HEK293 (cell line): ENCODE measurements at regions not wholly inside any gene's neighbourhood (a gene's known extent, or its start where the extent isn't known, plus 50 kb on each side); places are given as distances from the start of the nearest gene placed in this dataset.

Experiments
- CTCF ChIA-PET: fragments of 350-600 bp; formaldehyde crosslinking; extraction: SDS; loops from one replicate; lab custom pipeline; 2021; ENCODE audit warnings: antibody characterized with exemption; lab: Yijun Ruan, JAX
- POLR2A ChIA-PET: fragments of 300-600 bp; formaldehyde crosslinking; extraction: SDS; loops from one replicate; lab custom pipeline; 2020; ENCODE audit warnings: antibody characterized with exemption, inconsistent platforms; lab: Yijun Ruan, JAX
- H3K27ac ChIP-seq: fragments of 200-500 bp; sonication (Bioruptor generic); 2 replicates; pipeline ENCODE4 v1.5.1; 2014; ENCODE audit warnings: low read depth, low read length, control low read depth, inconsistent platforms; ENCODE audit errors: extremely low read depth
- H3K36me3 ChIP-seq, 2 experiments: fragments of 200-500 bp in 1 of 2; sonication (Bioruptor generic) in 1 of 2; 1 replicate in 1 of 2; 2 replicates in 1 of 2; pipeline ENCODE4 v1.5.1; 2014 to 2017; ENCODE audit warnings: inconsistent platforms in 2 of 2, low read length in 2 of 2; ENCODE audit not compliant: control insufficient read depth in 2 of 2, insufficient read depth in 1 of 2
- H3K4me1 ChIP-seq: fragments of 200-500 bp; sonication (Bioruptor generic); 2 replicates; pipeline ENCODE4 v1.5.1; 2014; ENCODE audit warnings: mild to moderate bottlenecking, low read length, inconsistent platforms; ENCODE audit not compliant: control insufficient read depth, insufficient read depth
- H3K4me3 ChIP-seq: 2 replicates; pipeline ENCODE4 v1.5.1; 2011; ENCODE audit warnings: low read depth, mild to moderate bottlenecking, control low read depth, low read length, moderate library complexity
- H3K9me3 ChIP-seq: fragments of 200-500 bp; sonication (Bioruptor generic); 2 replicates; pipeline ENCODE4 v1.5.1; 2014; ENCODE audit warnings: low read depth, low read length, inconsistent platforms; ENCODE audit not compliant: control insufficient read depth, insufficient read depth
- GFI1B ChIP-seq: fragments of 450-650 bp; formaldehyde crosslinking; IDR thresholded peaks from 2 replicates; pipeline ENCODE4 v1.5.1; 2016; ENCODE audit warnings: missing biosample characterization, missing genetic modification characterization
- GLIS1 ChIP-seq: fragments of 450-650 bp; formaldehyde crosslinking; IDR thresholded peaks from 2 replicates; pipeline ENCODE4 v1.5.1; 2016; ENCODE audit warnings: missing biosample characterization, missing genetic modification characterization
- HOXA7 ChIP-seq: sonication (generic); formaldehyde crosslinking; IDR thresholded peaks from 2 replicates; pipeline ENCODE4 v1.8.1; 2022; ENCODE audit warnings: missing genetic modification reagents, borderline replicate concordance
- IKZF3 ChIP-seq: fragments of 450-650 bp; IDR thresholded peaks from 2 replicates; pipeline ENCODE4 v1.5.0; 2018; ENCODE audit warnings: missing biosample characterization, mild to moderate bottlenecking, missing genetic modification characterization, moderate library complexity
- MEIS1 ChIP-seq: sonication (generic); formaldehyde crosslinking; IDR thresholded peaks from 2 replicates; pipeline ENCODE4 v1.8.1; 2022; ENCODE audit warnings: missing genetic modification reagents, mild to moderate bottlenecking, borderline replicate concordance
- MYNN ChIP-seq: fragments of 450-650 bp; formaldehyde crosslinking; IDR thresholded peaks from 2 replicates; pipeline ENCODE4 v1.5.1; 2016; ENCODE audit warnings: missing biosample characterization, missing genetic modification characterization, borderline replicate concordance
- YY2 ChIP-seq: fragments of 450-650 bp; formaldehyde crosslinking; IDR thresholded peaks from 2 replicates; pipeline ENCODE4 v1.5.1; 2016; ENCODE audit warnings: missing biosample characterization, missing genetic modification characterization
- ZBTB48 ChIP-seq: fragments of 450-650 bp; formaldehyde crosslinking; IDR thresholded peaks from 2 replicates; pipeline ENCODE4 v1.5.1; 2016; ENCODE audit warnings: missing biosample characterization, missing genetic modification characterization
- ZNF10 ChIP-seq: fragments of 450-650 bp; formaldehyde crosslinking; IDR thresholded peaks from 2 replicates; pipeline ENCODE4 v1.5.1; 2017; ENCODE audit warnings: missing biosample characterization, missing genetic modification characterization
- ZNF121 ChIP-seq: fragments of 450-650 bp; formaldehyde crosslinking; IDR thresholded peaks from 2 replicates; pipeline ENCODE4 v1.5.1; 2016; ENCODE audit warnings: missing biosample characterization, missing genetic modification characterization
- ZNF23 ChIP-seq: fragments of 450-650 bp; formaldehyde crosslinking; IDR thresholded peaks from 2 replicates; pipeline ENCODE4 v1.5.1; 2016; ENCODE audit warnings: missing biosample characterization, missing genetic modification characterization, borderline replicate concordance
- ZNF391 ChIP-seq: fragments of 450-650 bp; formaldehyde crosslinking; IDR thresholded peaks from 2 replicates; pipeline ENCODE4 v1.5.1; 2016; ENCODE audit warnings: low read depth, missing biosample characterization, missing genetic modification characterization, borderline replicate concordance
- ZNF394 ChIP-seq: fragments of 450-650 bp; formaldehyde crosslinking; IDR thresholded peaks from 2 replicates; pipeline ENCODE4 v1.5.1; 2016; ENCODE audit warnings: missing biosample characterization, missing genetic modification characterization, mild to moderate bottlenecking, moderate library complexity, borderline replicate concordance
- ZNF423 ChIP-seq: fragments of 450-650 bp; formaldehyde crosslinking; IDR thresholded peaks from 2 replicates; pipeline ENCODE4 v1.5.1; 2016; ENCODE audit warnings: missing biosample characterization, missing genetic modification characterization
- ZNF510 ChIP-seq: fragments of 450-650 bp; formaldehyde crosslinking; IDR thresholded peaks from 2 replicates; pipeline ENCODE4 v1.5.1; 2018; ENCODE audit warnings: mild to moderate bottlenecking, missing genetic modification characterization, missing biosample characterization; ENCODE audit not compliant: insufficient replicate concordance
- ZNF549 ChIP-seq: fragments of 450-650 bp; IDR thresholded peaks from 2 replicates; pipeline ENCODE4 v1.5.1; 2018; ENCODE audit warnings: missing biosample characterization, missing genetic modification characterization, mild to moderate bottlenecking, inconsistent platforms, moderate library complexity
- ZNF600 ChIP-seq: fragments of 450-650 bp; formaldehyde crosslinking; IDR thresholded peaks from 2 replicates; pipeline ENCODE4 v1.5.1; 2016; ENCODE audit warnings: missing biosample characterization, missing genetic modification characterization
- ZNF629 ChIP-seq: fragments of 450-650 bp; formaldehyde crosslinking; IDR thresholded peaks from 2 replicates; pipeline ENCODE4 v1.5.1; 2017; ENCODE audit warnings: missing biosample characterization, missing genetic modification characterization
- ZNF792 ChIP-seq: fragments of 450-650 bp; formaldehyde crosslinking; IDR thresholded peaks from 2 replicates; pipeline ENCODE4 v1.5.1; 2016; ENCODE audit warnings: missing biosample characterization, missing genetic modification characterization
- ZNF830 ChIP-seq: fragments of 450-650 bp; IDR thresholded peaks from 2 replicates; pipeline ENCODE4 v1.5.0; 2018; ENCODE audit warnings: missing biosample characterization, missing genetic modification characterization, low read depth, mild to moderate bottlenecking, moderate library complexity
- ZXDB ChIP-seq: fragments of 450-650 bp; formaldehyde crosslinking; IDR thresholded peaks from 2 replicates; pipeline ENCODE4 v1.5.1; 2016; ENCODE audit warnings: missing biosample characterization, missing genetic modification characterization
- TF ChIP-seq, protein P1 (sequence below): fragments of 450-650 bp; formaldehyde crosslinking; conservative IDR thresholded peaks from 2 replicates; pipeline ENCODE4 v1.5.1; 2016; ENCODE audit warnings: low read depth, missing biosample characterization, missing genetic modification characterization
- TF ChIP-seq, protein P2 (sequence below): fragments of 450-650 bp; formaldehyde crosslinking; IDR thresholded peaks from 2 replicates; pipeline ENCODE4 v1.5.1; 2016; ENCODE audit warnings: missing biosample characterization, missing genetic modification characterization, borderline replicate concordance
- TF ChIP-seq, protein P3 (sequence below): fragments of 450-650 bp; formaldehyde crosslinking; IDR thresholded peaks from 2 replicates; pipeline ENCODE4 v1.5.1; 2016; ENCODE audit warnings: missing biosample characterization, missing genetic modification characterization
- TF ChIP-seq, protein P4 (sequence below): sonication (generic); formaldehyde crosslinking; IDR thresholded peaks from 2 replicates; pipeline ENCODE4 v1.8.1; 2022; ENCODE audit warnings: mild to moderate bottlenecking, moderate library complexity, missing genetic modification reagents

DNA sequence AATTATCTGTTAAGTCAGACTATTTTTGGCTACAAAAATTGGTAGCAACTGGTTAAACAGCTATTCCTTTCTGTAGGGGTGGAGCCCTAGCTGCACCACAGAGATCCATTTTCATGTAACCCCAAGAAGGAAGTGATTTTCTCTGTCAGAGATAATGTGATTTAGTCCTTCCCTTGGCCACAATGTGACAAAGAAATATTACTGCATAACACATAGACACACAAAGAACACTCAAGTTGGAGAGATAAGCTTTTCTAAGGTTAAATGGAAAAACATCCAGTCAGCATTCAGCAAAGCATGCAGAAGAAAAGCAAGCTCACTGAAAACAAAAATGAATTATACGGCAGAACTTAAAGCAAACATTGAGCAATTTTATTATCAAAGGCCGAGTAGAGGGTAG, 227.8 kb upstream of the CDH9 start:
- no peaks in the 10 kb centered on the region; the same call in 1 of the 2 replicates for H3K9me3 ChIP-seq

DNA sequence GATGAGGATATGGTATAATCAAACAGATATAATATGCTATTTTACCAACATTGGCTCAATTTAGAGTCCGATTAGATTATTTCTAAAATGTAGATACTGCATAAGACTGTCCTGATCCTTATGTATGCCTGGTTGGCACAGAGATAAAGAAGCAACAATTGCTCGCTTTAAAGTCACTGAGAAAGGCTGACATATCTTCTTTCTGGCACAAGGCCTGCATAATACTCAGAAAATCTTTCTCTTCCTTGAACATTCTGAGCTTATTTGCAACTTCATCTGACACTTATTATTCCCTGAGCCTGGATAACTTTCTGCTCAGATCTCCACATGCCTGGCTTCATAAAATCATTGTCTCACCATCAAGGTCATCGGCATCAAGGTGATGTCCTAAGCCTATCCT, 219.3 kb upstream of the CDH9 start:
- no peak for TF ChIP-seq HOXA7
- TF ChIP-seq ZNF121 (tag by site-specific recombination) = no peak
- no peak for TF ChIP-seq ZNF10 (tag by site-specific recombination)
- TF ChIP-seq YY2 (tag by site-specific recombination) = no peak
- TF ChIP-seq ZNF600 (tag by site-specific recombination) = no peak
- TF ChIP-seq, protein P1, sequence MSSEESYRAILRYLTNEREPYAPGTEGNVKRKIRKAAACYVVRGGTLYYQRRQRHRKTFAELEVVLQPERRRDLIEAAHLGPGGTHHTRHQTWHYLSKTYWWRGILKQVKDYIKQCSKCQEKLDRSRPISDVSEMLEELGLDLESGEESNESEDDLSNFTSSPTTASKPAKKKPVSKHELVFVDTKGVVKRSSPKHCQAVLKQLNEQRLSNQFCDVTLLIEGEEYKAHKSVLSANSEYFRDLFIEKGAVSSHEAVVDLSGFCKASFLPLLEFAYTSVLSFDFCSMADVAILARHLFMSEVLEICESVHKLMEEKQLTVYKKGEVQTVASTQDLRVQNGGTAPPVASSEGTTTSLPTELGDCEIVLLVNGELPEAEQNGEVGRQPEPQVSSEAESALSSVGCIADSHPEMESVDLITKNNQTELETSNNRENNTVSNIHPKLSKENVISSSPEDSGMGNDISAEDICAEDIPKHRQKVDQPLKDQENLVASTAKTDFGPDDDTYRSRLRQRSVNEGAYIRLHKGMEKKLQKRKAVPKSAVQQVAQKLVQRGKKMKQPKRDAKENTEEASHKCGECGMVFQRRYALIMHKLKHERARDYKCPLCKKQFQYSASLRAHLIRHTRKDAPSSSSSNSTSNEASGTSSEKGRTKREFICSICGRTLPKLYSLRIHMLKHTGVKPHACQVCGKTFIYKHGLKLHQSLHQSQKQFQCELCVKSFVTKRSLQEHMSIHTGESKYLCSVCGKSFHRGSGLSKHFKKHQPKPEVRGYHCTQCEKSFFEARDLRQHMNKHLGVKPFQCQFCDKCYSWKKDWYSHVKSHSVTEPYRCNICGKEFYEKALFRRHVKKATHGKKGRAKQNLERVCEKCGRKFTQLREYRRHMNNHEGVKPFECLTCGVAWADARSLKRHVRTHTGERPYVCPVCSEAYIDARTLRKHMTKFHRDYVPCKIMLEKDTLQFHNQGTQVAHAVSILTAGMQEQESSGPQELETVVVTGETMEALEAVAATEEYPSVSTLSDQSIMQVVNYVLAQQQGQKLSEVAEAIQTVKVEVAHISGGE (tag by site-specific recombination) = no peak
- no peak for TF ChIP-seq GFI1B (tag by site-specific recombination)
- TF ChIP-seq ZNF549 (tag by site-specific recombination) = no peak
- TF ChIP-seq ZBTB48 = no peak
- TF ChIP-seq ZNF510 (tag by site-specific recombination) = no peak
- no peak for TF ChIP-seq ZNF423
- no peak for TF ChIP-seq ZNF394 (tag by site-specific recombination)
- no peak for TF ChIP-seq ZNF629
- no peak for TF ChIP-seq ZNF23 (tag by site-specific recombination)
- H3K4me1 ChIP-seq = no peaks in the 10 kb centered on the region
- POLR2A ChIA-PET = no interaction called here
- no peak overlapping the region for H3K4me3 ChIP-seq
- no peak overlapping the region for H3K27ac ChIP-seq
- H3K36me3 ChIP-seq = no peaks in the 10 kb centered on the region
- CTCF ChIA-PET = interaction anchor here (0.6 kb wide), 1 partner anchor 207 kb away, joined by 3 read pairs; no protein-coding TSS in a partner anchor
- no peaks in the 10 kb centered on the region for H3K9me3 ChIP-seq

More for the DNA sequence above, 227.8 kb upstream of the CDH9 start:
- Histone ChIP-seq H3K4me3 (no peak overlapping the region), H3K4me1 (no peaks in the 10 kb centered on the region), H3K36me3 (no peaks in the 10 kb centered on the region), H3K27ac (no peak overlapping the region)
- CTCF ChIA-PET = interaction anchor here (0.6 kb wide), 1 partner anchor 1251 kb away, joined by 4 read pairs; no protein-coding TSS in a partner anchor
- TF ChIP-seq, protein P2, sequence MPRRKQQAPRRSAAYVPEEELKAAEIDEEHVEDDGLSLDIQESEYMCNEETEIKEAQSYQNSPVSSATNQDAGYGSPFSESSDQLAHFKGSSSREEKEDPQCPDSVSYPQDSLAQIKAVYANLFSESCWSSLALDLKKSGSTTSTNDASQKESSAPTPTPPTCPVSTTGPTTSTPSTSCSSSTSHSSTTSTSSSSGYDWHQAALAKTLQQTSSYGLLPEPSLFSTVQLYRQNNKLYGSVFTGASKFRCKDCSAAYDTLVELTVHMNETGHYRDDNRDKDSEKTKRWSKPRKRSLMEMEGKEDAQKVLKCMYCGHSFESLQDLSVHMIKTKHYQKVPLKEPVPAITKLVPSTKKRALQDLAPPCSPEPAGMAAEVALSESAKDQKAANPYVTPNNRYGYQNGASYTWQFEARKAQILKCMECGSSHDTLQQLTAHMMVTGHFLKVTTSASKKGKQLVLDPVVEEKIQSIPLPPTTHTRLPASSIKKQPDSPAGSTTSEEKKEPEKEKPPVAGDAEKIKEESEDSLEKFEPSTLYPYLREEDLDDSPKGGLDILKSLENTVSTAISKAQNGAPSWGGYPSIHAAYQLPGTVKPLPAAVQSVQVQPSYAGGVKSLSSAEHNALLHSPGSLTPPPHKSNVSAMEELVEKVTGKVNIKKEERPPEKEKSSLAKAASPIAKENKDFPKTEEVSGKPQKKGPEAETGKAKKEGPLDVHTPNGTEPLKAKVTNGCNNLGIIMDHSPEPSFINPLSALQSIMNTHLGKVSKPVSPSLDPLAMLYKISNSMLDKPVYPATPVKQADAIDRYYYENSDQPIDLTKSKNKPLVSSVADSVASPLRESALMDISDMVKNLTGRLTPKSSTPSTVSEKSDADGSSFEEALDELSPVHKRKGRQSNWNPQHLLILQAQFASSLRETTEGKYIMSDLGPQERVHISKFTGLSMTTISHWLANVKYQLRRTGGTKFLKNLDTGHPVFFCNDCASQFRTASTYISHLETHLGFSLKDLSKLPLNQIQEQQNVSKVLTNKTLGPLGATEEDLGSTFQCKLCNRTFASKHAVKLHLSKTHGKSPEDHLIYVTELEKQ (tag by site-specific recombination) = no peak
- POLR2A ChIA-PET = no interaction called here

DNA sequence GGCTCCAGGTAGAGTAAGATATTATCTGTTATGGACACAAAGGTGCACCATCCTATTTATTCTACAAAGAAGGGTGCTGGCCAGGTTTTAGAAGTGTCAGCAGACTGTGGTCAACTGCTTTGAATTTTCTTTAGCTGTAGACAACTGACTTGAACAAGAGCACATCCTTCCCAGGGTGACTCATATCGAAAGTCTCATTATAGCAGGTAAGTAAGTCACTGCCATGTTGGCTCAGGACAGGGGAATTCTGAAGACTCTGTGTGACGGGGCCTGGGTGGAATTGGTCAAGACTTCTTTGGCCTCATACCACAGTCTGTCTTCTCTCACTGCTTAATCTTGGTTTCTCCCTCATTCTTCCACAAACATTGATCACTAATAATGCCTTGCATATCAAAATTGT, 214.5 kb upstream of the CDH9 start:
- POLR2A ChIA-PET = no interaction called here
- CTCF ChIA-PET = no interaction called here
- H3K27ac ChIP-seq = no peak overlapping the region
- no peak overlapping the region for H3K4me3 ChIP-seq
- H3K4me1 ChIP-seq = no peaks in the 10 kb centered on the region
- no peaks in the 10 kb centered on the region for H3K9me3 ChIP-seq
- no peaks in the 10 kb centered on the region for H3K36me3 ChIP-seq
- TF ChIP-seq, protein P3, sequence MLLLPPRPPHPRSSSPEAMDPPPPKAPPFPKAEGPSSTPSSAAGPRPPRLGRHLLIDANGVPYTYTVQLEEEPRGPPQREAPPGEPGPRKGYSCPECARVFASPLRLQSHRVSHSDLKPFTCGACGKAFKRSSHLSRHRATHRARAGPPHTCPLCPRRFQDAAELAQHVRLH (tag by site-specific recombination) = no peak
- TF ChIP-seq ZNF792 (no peak), GLIS1 (tag by site-specific recombination) (no peak), MEIS1 (CRISPR knock-in tag) (no peak), ZNF391 (tag by site-specific recombination) (no peak), MYNN (tag by site-specific recombination) (no peak), ZNF830 (tag by site-specific recombination) (no peak), ZXDB (tag by site-specific recombination) (no peak), IKZF3 (tag by site-specific recombination) (no peak)
- TF ChIP-seq, protein P4, sequence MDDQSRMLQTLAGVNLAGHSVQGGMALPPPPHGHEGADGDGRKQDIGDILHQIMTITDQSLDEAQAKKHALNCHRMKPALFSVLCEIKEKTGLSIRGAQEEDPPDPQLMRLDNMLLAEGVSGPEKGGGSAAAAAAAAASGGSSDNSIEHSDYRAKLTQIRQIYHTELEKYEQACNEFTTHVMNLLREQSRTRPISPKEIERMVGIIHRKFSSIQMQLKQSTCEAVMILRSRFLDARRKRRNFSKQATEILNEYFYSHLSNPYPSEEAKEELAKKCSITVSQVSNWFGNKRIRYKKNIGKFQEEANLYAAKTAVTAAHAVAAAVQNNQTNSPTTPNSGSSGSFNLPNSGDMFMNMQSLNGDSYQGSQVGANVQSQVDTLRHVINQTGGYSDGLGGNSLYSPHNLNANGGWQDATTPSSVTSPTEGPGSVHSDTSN (CRISPR knock-in tag) = no peak
